H1 (cell line): ENCODE measurements at regions not wholly inside any gene's neighbourhood (a gene's known extent, or its start where the extent isn't known, plus 50 kb on each side); places are given as distances from the start of the nearest gene placed in this dataset.

Source experiments
- CTCF ChIA-PET: fragments of 300-600 bp; sonication (Branson Sonifier 250); formaldehyde crosslinking; loops from one replicate; lab custom pipeline; 2021; ENCODE audit not compliant: partially characterized antibody; lab: Charles Lee
- POLR2A ChIA-PET: fragments of 300-600 bp; sonication (Branson Sonifier 250); formaldehyde crosslinking; loops from one replicate; lab custom pipeline; 2021; ENCODE audit warnings: inconsistent platforms; ENCODE audit not compliant: partially characterized antibody; lab: Charles Lee
- DNase-seq, 2 experiments: peaks; one replicate each; pipeline versions ENCODE4 v3.0.0 to v3.0.0-alpha.2; 2010 to 2022; ENCODE audit warnings: low spot score in 2 of 2, low read depth in 1 of 2, mixed read lengths in 1 of 2
- FAIRE-seq: peaks from 2 replicates; lab custom pipeline; 2011; peaks lifted over from hg19 to GRCh38; lab: Jason Lieb, UNC
- H2AFZ ChIP-seq: 2 replicates; pipeline ENCODE4 v1.8.1; 2012; ENCODE audit warnings: low read length, inconsistent platforms
- H2AK5ac ChIP-seq: 2 replicates; pipeline ENCODE4 v1.6.1; 2013; ENCODE audit warnings: low read depth, low read length
- H2BK120ac ChIP-seq: replicated peaks from 2 replicates; pipeline ENCODE3; 2013; ENCODE audit warnings: low read depth, low read length, inconsistent platforms
- H2BK12ac ChIP-seq: 2 replicates; pipeline ENCODE4 v1.6.1; 2013; ENCODE audit warnings: low read depth, low read length
- H2BK15ac ChIP-seq: 2 replicates; pipeline ENCODE4 v1.6.1; 2013; ENCODE audit warnings: low read length
- H2BK20ac ChIP-seq: 2 replicates; pipeline ENCODE4 v1.6.1; 2013; ENCODE audit warnings: low read length
- H2BK5ac ChIP-seq: 2 replicates; pipeline ENCODE4 v1.6.1; 2013; ENCODE audit warnings: low read depth, low read length
- H3K14ac ChIP-seq: 2 replicates; pipeline ENCODE4 v1.6.1; 2013; ENCODE audit warnings: inconsistent platforms; ENCODE audit not compliant: insufficient read length
- H3K18ac ChIP-seq: 2 replicates; pipeline ENCODE4 v1.6.1; 2013; ENCODE audit warnings: low read length; ENCODE audit errors: extremely low read depth
- H3K23ac ChIP-seq: 2 replicates; pipeline ENCODE4 v1.6.1; 2013; ENCODE audit warnings: inconsistent platforms; ENCODE audit not compliant: insufficient read length
- H3K23me2 ChIP-seq: 2 replicates; pipeline ENCODE4 v1.6.1; 2013; ENCODE audit warnings: low read depth, low read length
- H3K27ac ChIP-seq: 2 replicates; pipeline ENCODE4 v1.6.1; 2011; ENCODE audit warnings: low read depth, low read length, inconsistent platforms
- H3K27me3 ChIP-seq, 4 experiments: replicated peaks in 1 of 4; 1 replicate in 1 of 4; 2 replicates in 3 of 4; pipeline versions ENCODE4 v1.6.1 to v1.8.1; 2011 to 2013; ENCODE audit warnings: low read length in 3 of 4, mild to moderate bottlenecking in 3 of 4, inconsistent platforms in 2 of 4, mixed read lengths in 2 of 4, moderate library complexity in 1 of 4; ENCODE audit not compliant: control insufficient read depth in 3 of 4, insufficient read depth in 3 of 4; ENCODE audit errors: extremely low read depth in 1 of 4
- H3K36me3 ChIP-seq, 4 experiments: 2 replicates each; pipeline versions ENCODE4 v1.6.1 to v1.8.1; 2011 to 2013; ENCODE audit warnings: mild to moderate bottlenecking in 4 of 4, low read length in 3 of 4, moderate library complexity in 2 of 4, control low read depth in 1 of 4, inconsistent platforms in 1 of 4; ENCODE audit not compliant: insufficient read depth in 4 of 4, control insufficient read depth in 2 of 4
- H3K4ac ChIP-seq: replicated peaks from 2 replicates; pipeline ENCODE3; 2013; ENCODE audit warnings: low read length, low read depth, mixed read lengths, inconsistent platforms; ENCODE audit not compliant: insufficient read length
- H3K4me1 ChIP-seq, 4 experiments: replicated peaks in 1 of 4; 1 replicate in 1 of 4; 2 replicates in 3 of 4; pipeline versions ENCODE4 v1.6.1 to v1.8.1; 2011 to 2013; ENCODE audit warnings: low read length in 3 of 4, inconsistent platforms in 2 of 4, mixed read lengths in 1 of 4; ENCODE audit not compliant: insufficient read depth in 4 of 4, control insufficient read depth in 3 of 4
- H3K4me2 ChIP-seq, 2 experiments: 2 replicates each; pipeline versions ENCODE4 v1.6.1 to v1.8.1; 2011 to 2013; ENCODE audit warnings: low read depth in 2 of 2, low read length in 2 of 2, control low read depth in 1 of 2, inconsistent platforms in 1 of 2, mild to moderate bottlenecking in 1 of 2; ENCODE audit not compliant: insufficient read depth in 1 of 2
- H3K4me3 ChIP-seq, 4 experiments: fragments of 200-600, 300-600 bp in 1 of 4; sonication (generic), shearing (Covaris generic), sonication (Bioruptor Twin) in 1 of 4; 2 replicates each; pipeline versions ENCODE4 v1.5.1 to v1.8.1; 2011 to 2016; ENCODE audit warnings: low read length in 4 of 4, low read depth in 3 of 4, control low read depth in 2 of 4, inconsistent platforms in 2 of 4, mild to moderate bottlenecking in 2 of 4, mixed read lengths in 1 of 4, moderate library complexity in 1 of 4; ENCODE audit not compliant: insufficient read depth in 2 of 4; ENCODE audit errors: extremely low read depth in 1 of 4
- H3K56ac ChIP-seq: replicated peaks from 2 replicates; pipeline ENCODE3; 2013; ENCODE audit warnings: low read depth, mild to moderate bottlenecking, mixed read lengths, low read length, inconsistent platforms; ENCODE audit not compliant: insufficient read length
- H3K79me1 ChIP-seq: 2 replicates; pipeline ENCODE4 v1.6.1; 2013; ENCODE audit warnings: low read depth, low read length, control low read depth
- H3K79me2 ChIP-seq, 2 experiments: 2 replicates each; pipeline versions ENCODE4 v1.6.1 to v1.8.1; 2012 to 2013; ENCODE audit warnings: low read length in 2 of 2, mild to moderate bottlenecking in 2 of 2, inconsistent platforms in 1 of 2; ENCODE audit not compliant: insufficient read depth in 2 of 2, control insufficient read depth in 1 of 2
- H3K9ac ChIP-seq, 4 experiments: replicated peaks in 1 of 4; 1 replicate in 1 of 4; 2 replicates in 3 of 4; pipeline versions ENCODE4 v1.6.1 to v1.8.1; 2011 to 2013; ENCODE audit warnings: low read depth in 3 of 4, low read length in 3 of 4, control low read depth in 2 of 4, mild to moderate bottlenecking in 2 of 4, moderate library complexity in 2 of 4, inconsistent platforms in 1 of 4; ENCODE audit errors: extremely low read depth in 1 of 4
- H3K9me3 ChIP-seq, 2 experiments: 2 replicates each; pipeline versions ENCODE4 v1.6.1 to v1.8.1; 2012 to 2013; ENCODE audit warnings: mild to moderate bottlenecking in 2 of 2, moderate library complexity in 2 of 2, control low read depth in 1 of 2, inconsistent platforms in 1 of 2, low read depth in 1 of 2, low read length in 1 of 2, mixed read lengths in 1 of 2; ENCODE audit not compliant: insufficient read depth in 2 of 2
- H4K20me1 ChIP-seq, 2 experiments: replicated peaks in 1 of 2; 2 replicates each; pipeline versions ENCODE3 to v1.8.1; 2011 to 2013; ENCODE audit warnings: inconsistent platforms in 2 of 2, low read length in 2 of 2, mild to moderate bottlenecking in 1 of 2; ENCODE audit not compliant: insufficient read depth in 2 of 2, control insufficient read depth in 1 of 2
- H4K5ac ChIP-seq: 2 replicates; pipeline ENCODE4 v1.6.1; 2013; ENCODE audit warnings: low read length, low read depth, mixed read lengths, inconsistent platforms; ENCODE audit not compliant: insufficient read length
- H4K8ac ChIP-seq: 2 replicates; pipeline ENCODE4 v1.8.0; 2013; ENCODE audit warnings: mild to moderate bottlenecking, moderate library complexity, low read length, inconsistent platforms; ENCODE audit not compliant: insufficient read depth; ENCODE audit errors: extremely low read depth
- H4K91ac ChIP-seq: replicated peaks from 2 replicates; pipeline ENCODE3; 2013; ENCODE audit warnings: low read length, mixed read lengths, inconsistent platforms; ENCODE audit not compliant: insufficient read length
- ATF3 ChIP-seq: IDR thresholded peaks from 2 replicates; pipeline ENCODE4 v1.6.1; 2011; ENCODE audit warnings: low read depth, mild to moderate bottlenecking, low read length; ENCODE audit not compliant: insufficient read depth
- CHD1 ChIP-seq: IDR thresholded peaks from 2 replicates; pipeline ENCODE4 v1.6.1; 2012; ENCODE audit warnings: low read depth, low read length, improper control_type of control experiment
- E2F6 ChIP-seq: IDR thresholded peaks from 2 replicates; pipeline ENCODE4 v1.6.1; 2012; ENCODE audit warnings: inconsistent platforms
- GTF2F1 ChIP-seq: IDR thresholded peaks from 2 replicates; pipeline ENCODE4 v1.6.1; 2012; ENCODE audit warnings: low read depth, low read length, improper control_type of control experiment, borderline replicate concordance
- NRF1 ChIP-seq: IDR thresholded peaks from 2 replicates; pipeline ENCODE4 v1.6.1; 2011; ENCODE audit warnings: mild to moderate bottlenecking, low read depth, low read length, improper control_type of control experiment
- RAD21 ChIP-seq, 2 experiments: IDR thresholded peaks in 1 of 2; conservative IDR thresholded peaks in 1 of 2; 2 replicates each; pipeline ENCODE4 v1.6.1; 2011; ENCODE audit warnings: low read depth in 2 of 2, low read length in 2 of 2, improper control_type of control experiment in 1 of 2, inconsistent platforms in 1 of 2, mild to moderate bottlenecking in 1 of 2, moderate library complexity in 1 of 2
- SIN3A ChIP-seq, 2 experiments: IDR thresholded peaks in 1 of 2; conservative IDR thresholded peaks in 1 of 2; 2 replicates each; pipeline ENCODE4 v1.6.1; 2011 to 2012; ENCODE audit warnings: low read length in 2 of 2, improper control_type of control experiment in 1 of 2, low read depth in 1 of 2, mild to moderate bottlenecking in 1 of 2
- SIRT6 ChIP-seq: IDR thresholded peaks from one replicate; pipeline ENCODE4 v1.7.1; 2012; ENCODE audit warnings: low read length, inconsistent platforms
- WGBS, 2 experiments: shearing (Covaris generic) in 1 of 2; methylation state at CpG; one replicate each; pipeline versions ENCODE4 v1.1.6 to v1.1.7; 2013 to 2015; ENCODE audit warnings: low lambda C conversion rate in 2 of 2, mixed read lengths in 2 of 2, inconsistent platforms in 1 of 2, low coverage in 1 of 2, missing lambda C conversion rate in 1 of 2; ENCODE audit not compliant: insufficient replicate concordance in 2 of 2, insufficient coverage in 1 of 2, insufficient read length in 1 of 2; ENCODE audit errors: extremely low coverage in 1 of 2, missing lambda C conversion rate in 1 of 2; 5-methylcytosine and 5-hydroxymethylcytosine counted together

DNA sequence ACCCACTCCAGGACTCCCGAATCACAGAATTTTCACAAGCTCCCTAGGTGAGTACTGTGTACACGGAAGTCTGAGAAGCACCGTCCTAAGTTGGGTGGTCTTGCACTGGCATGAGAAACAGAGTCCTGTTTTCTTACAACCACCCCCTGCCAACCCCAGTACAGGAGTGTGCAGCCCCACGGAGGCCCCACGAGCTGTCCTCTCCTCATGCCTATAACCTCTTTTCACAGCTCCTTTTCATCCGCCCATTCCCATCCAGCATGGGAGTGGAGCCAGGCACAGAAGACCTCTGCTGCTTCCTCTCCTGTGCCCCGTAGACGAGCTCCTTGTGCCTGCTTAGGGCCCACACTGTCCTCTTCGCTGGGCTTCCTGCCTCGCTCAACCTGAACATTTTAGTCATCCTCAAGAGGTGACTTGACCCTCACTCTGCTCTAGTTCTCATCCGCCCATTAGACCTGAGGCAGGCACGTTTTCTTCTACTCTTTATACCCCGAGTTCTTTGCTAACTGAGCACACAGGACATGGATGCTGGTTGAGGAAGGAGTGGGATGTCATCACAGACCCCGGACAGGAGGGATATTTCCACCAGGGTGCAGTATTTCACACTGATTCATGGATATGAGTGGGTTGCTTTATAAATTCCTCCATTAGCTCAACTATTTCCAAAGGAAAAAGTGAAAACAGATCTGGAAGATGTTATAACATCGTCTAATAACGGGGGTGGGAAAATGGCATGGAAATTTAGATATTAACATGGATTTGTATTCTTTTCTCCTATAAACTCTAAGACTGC lies 160.5 kb downstream of the TTLL2 start:
- POLR2A ChIA-PET = no interaction called here
- FAIRE-seq = no peak
- H3K36me3 ChIP-seq = no peaks in the 10 kb centered on the region
- TF ChIP-seq GTF2F1 (no peak), SIN3A (conservative IDR thresholded peaks at IDR 0.05 in 1 of 2, IDR thresholded peaks at IDR 0.05 in 1 of 2; ENCODE audit: low read depth in 1 of 2, low read length in 2 of 2) (no peak), SIRT6 (no peak), RAD21 (IDR thresholded peaks at IDR 0.05 in 1 of 2, conservative IDR thresholded peaks at IDR 0.05 in 1 of 2; ENCODE audit: low read depth in 2 of 2, low read length in 2 of 2) (peak; percentile 30 to 41), NRF1 (no peak), ATF3 (no peak), E2F6 (no peak), CHD1 (no peak)

More for the DNA sequence above, 160.5 kb downstream of the TTLL2 start:
- no peak overlapping the region for H4K8ac ChIP-seq
- no peak overlapping the region for H3K14ac ChIP-seq
- no peaks in the 10 kb centered on the region for H3K23me2 ChIP-seq
- H3K9me3 ChIP-seq = no peaks in the 10 kb centered on the region
- H2AFZ ChIP-seq = no peak overlapping the region
- peak overlapping the region; percentile 84; the same call in 1 of the 2 replicates for H2BK12ac ChIP-seq
- H2BK20ac ChIP-seq = no peak overlapping the region
- no peak overlapping the region for H3K4me2 ChIP-seq
- H3K56ac ChIP-seq = no peak overlapping the region
- no peak overlapping the region for H2BK120ac ChIP-seq
- H2AK5ac ChIP-seq = no peak overlapping the region
- no peak overlapping the region; the same call in 1 of the 2 replicates for H3K18ac ChIP-seq
- CTCF ChIA-PET = interaction anchor here (0.6 to 2.3 kb wide), 8 partner anchors 10 to 226 kb away, joined by 3 to 13 read pairs (median 4); no protein-coding TSS in a partner anchor
- H4K20me1 ChIP-seq = no peaks in the 10 kb centered on the region
- DNase-seq = no peak
- H3K27ac ChIP-seq = no peak overlapping the region
- H3K9ac ChIP-seq = no peak overlapping the region
- no peaks in the 10 kb centered on the region for H3K79me2 ChIP-seq
- H2BK5ac ChIP-seq = no peak overlapping the region
- no peak overlapping the region for H3K4me3 ChIP-seq
- H4K91ac ChIP-seq = no peak overlapping the region
- H3K79me1 ChIP-seq = no peaks in the 10 kb centered on the region
- H3K4ac ChIP-seq = no peak overlapping the region
- H3K27me3 ChIP-seq = no peaks in the 10 kb centered on the region
- peak overlapping the region; percentile 81; the same call in 1 of the 2 replicates for H2BK15ac ChIP-seq
- peaks cover 0 to 2% (median 0%) of the 10 kb centered on the region in 4 experiments; a peak in 3 of 7 replicates for H3K4me1 ChIP-seq
- no peak overlapping the region for H3K23ac ChIP-seq
- WGBS, 2 experiments = 93% methylated on average over 16 of the region's 16 CpGs; no CpG with 5 or more reads in 1 of the 2 experiments
- no peak overlapping the region for H4K5ac ChIP-seq
